Stimulated activated CD4-positive, alpha-beta T cell treated with anti-CD3 and anti-CD28 coated beads, Interleukin-1b, Interleukin-23, amount 100 ng/mL, for 48 hours (primary cell): ENCODE measurements at regions not wholly inside any gene's neighbourhood (a gene's known extent, or its start where the extent isn't known, plus 50 kb on each side); places are given as distances from the start of the nearest gene placed in this dataset.
"Not testable (repeated sequence)": the region's sequence is repeated elsewhere in the genome, so short reads cannot be mapped to it uniquely, and the experiment has no call there.

Experiments
- DNase-seq: peaks from one replicate; pipeline ENCODE4 v3.0.0-alpha.2; 2020

GRCh38 chr1:56145581-56145980 is 433.8 kb downstream of the PLPP3 start:
- no peak for DNase-seq

GRCh38 chr1:56142301-56142700 is 437.1 kb downstream of the PLPP3 start:
- no peak for DNase-seq

- no peak for DNase-seq
These were observed 439.5 kb downstream of the PLPP3 start for GRCh38 chr1:56139836-56140235.

GRCh38 chr1:56137521-56138505 is 441.6 kb downstream of the PLPP3 start:
- DNase-seq, result no peak

GRCh38 chr1:56137090-56137489 is 442.3 kb downstream of the PLPP3 start:
- DNase-seq, result no peak

- no peak for DNase-seq
These were observed 443.6 kb downstream of the PLPP3 start for GRCh38 chr1:56135864-56136147.

GRCh38 chr1:56135069-56135863 is 444.1 kb downstream of the PLPP3 start:
- DNase-seq, result no peak

- DNase-seq, result no peak
These were observed 445.6 kb downstream of the PLPP3 start for GRCh38 chr1:56133522-56134472.

- DNase-seq, result no peak
These were observed 446.8 kb downstream of the PLPP3 start for GRCh38 chr1:56132520-56132919.

- no peak for DNase-seq
These were observed 449.5 kb downstream of the PLPP3 start for GRCh38 chr1:56129837-56130236.

- no peak for DNase-seq
These were observed 454.0 kb downstream of the PLPP3 start for GRCh38 chr1:56125316-56125715.

GRCh38 chr1:56123826-56124225 is 455.5 kb downstream of the PLPP3 start:
- no peak for DNase-seq

- no peak for DNase-seq
These were observed 455.9 kb downstream of the PLPP3 start for GRCh38 chr1:56123421-56123820.

GRCh38 chr1:56120021-56120420 is 459.3 kb downstream of the PLPP3 start:
- no peak for DNase-seq

- DNase-seq, result not testable (repeated sequence)
These were observed 460.7 kb downstream of the PLPP3 start for GRCh38 chr1:56118676-56119075.

- no peak for DNase-seq
These were observed 463.7 kb downstream of the PLPP3 start for GRCh38 chr1:56115701-56116100.

- no peak for DNase-seq
These were observed 465.7 kb downstream of the PLPP3 start for GRCh38 chr1:56113679-56114078.

GRCh38 chr1:56107275-56107638 is 472.1 kb downstream of the PLPP3 start:
- DNase-seq, result no peak

GRCh38 chr1:56106531-56107274 is 472.7 kb downstream of the PLPP3 start:
- DNase-seq, result no peak

GRCh38 chr1:56105397-56105796 is 474.0 kb downstream of the PLPP3 start:
- no peak for DNase-seq

- DNase-seq, result no peak
These were observed 479.5 kb downstream of the PLPP3 start for GRCh38 chr1:56099766-56100265.

GRCh38 chr1:56098946-56099345 is 480.4 kb downstream of the PLPP3 start:
- DNase-seq, result no peak
